ENCODE measurements at regions not wholly inside any gene's neighbourhood (a gene's known extent, or its start where the extent isn't known, plus 50 kb on each side); places are given as distances from the start of the nearest gene placed in this dataset.
"Not testable (repeated sequence)": the region's sequence is repeated elsewhere in the genome, so short reads cannot be mapped to it uniquely, and the experiment has no call there.

GRCh38 chr18:73330106-73330505 is 462.3 kb upstream of the NETO1 start:
- TF ChIP-seq CTCF (IDR thresholded peaks at IDR 0.05; ENCODE audit: low read depth, low read length, missing input control); RAD21 (IDR thresholded peaks at IDR 0.05); TAF1 (conservative IDR thresholded peaks at IDR 0.05); REST (IDR thresholded peaks at IDR 0.05): not testable (repeated sequence)

Measured in liver (tissue), 3 donors.